H1 (cell line): ENCODE measurements at regions not wholly inside any gene's neighbourhood (a gene's known extent, or its start where the extent isn't known, plus 50 kb on each side); places are given as distances from the start of the nearest gene placed in this dataset.

Experiments used
- CTCF ChIA-PET: fragments of 300-600 bp; sonication (Branson Sonifier 250); formaldehyde crosslinking; loops from one replicate; lab custom pipeline; 2021; ENCODE audit not compliant: partially characterized antibody; lab: Charles Lee
- POLR2A ChIA-PET: fragments of 300-600 bp; sonication (Branson Sonifier 250); formaldehyde crosslinking; loops from one replicate; lab custom pipeline; 2021; ENCODE audit warnings: inconsistent platforms; ENCODE audit not compliant: partially characterized antibody; lab: Charles Lee
- DNase-seq, 2 experiments: peaks; one replicate each; pipeline versions ENCODE4 v3.0.0 to v3.0.0-alpha.2; 2010 to 2022; ENCODE audit warnings: low spot score in 2 of 2, low read depth in 1 of 2, mixed read lengths in 1 of 2
- FAIRE-seq: peaks from 2 replicates; lab custom pipeline; 2011; peaks lifted over from hg19 to GRCh38; lab: Jason Lieb, UNC
- H2AFZ ChIP-seq: 2 replicates; pipeline ENCODE4 v1.8.1; 2012; ENCODE audit warnings: low read length, inconsistent platforms
- H2AK5ac ChIP-seq: 2 replicates; pipeline ENCODE4 v1.6.1; 2013; ENCODE audit warnings: low read depth, low read length
- H2BK120ac ChIP-seq: replicated peaks from 2 replicates; pipeline ENCODE3; 2013; ENCODE audit warnings: low read depth, low read length, inconsistent platforms
- H2BK12ac ChIP-seq: 2 replicates; pipeline ENCODE4 v1.6.1; 2013; ENCODE audit warnings: low read depth, low read length
- H2BK15ac ChIP-seq: 2 replicates; pipeline ENCODE4 v1.6.1; 2013; ENCODE audit warnings: low read length
- H2BK20ac ChIP-seq: 2 replicates; pipeline ENCODE4 v1.6.1; 2013; ENCODE audit warnings: low read length
- H2BK5ac ChIP-seq: 2 replicates; pipeline ENCODE4 v1.6.1; 2013; ENCODE audit warnings: low read depth, low read length
- H3K14ac ChIP-seq: 2 replicates; pipeline ENCODE4 v1.6.1; 2013; ENCODE audit warnings: inconsistent platforms; ENCODE audit not compliant: insufficient read length
- H3K18ac ChIP-seq: 2 replicates; pipeline ENCODE4 v1.6.1; 2013; ENCODE audit warnings: low read length; ENCODE audit errors: extremely low read depth
- H3K23ac ChIP-seq: 2 replicates; pipeline ENCODE4 v1.6.1; 2013; ENCODE audit warnings: inconsistent platforms; ENCODE audit not compliant: insufficient read length
- H3K23me2 ChIP-seq: 2 replicates; pipeline ENCODE4 v1.6.1; 2013; ENCODE audit warnings: low read depth, low read length
- H3K27ac ChIP-seq: 2 replicates; pipeline ENCODE4 v1.6.1; 2011; ENCODE audit warnings: low read depth, low read length, inconsistent platforms
- H3K27me3 ChIP-seq, 4 experiments: replicated peaks in 1 of 4; 1 replicate in 1 of 4; 2 replicates in 3 of 4; pipeline versions ENCODE4 v1.6.1 to v1.8.1; 2011 to 2013; ENCODE audit warnings: low read length in 3 of 4, mild to moderate bottlenecking in 3 of 4, inconsistent platforms in 2 of 4, mixed read lengths in 2 of 4, moderate library complexity in 1 of 4; ENCODE audit not compliant: control insufficient read depth in 3 of 4, insufficient read depth in 3 of 4; ENCODE audit errors: extremely low read depth in 1 of 4
- H3K36me3 ChIP-seq, 4 experiments: 2 replicates each; pipeline versions ENCODE4 v1.6.1 to v1.8.1; 2011 to 2013; ENCODE audit warnings: mild to moderate bottlenecking in 4 of 4, low read length in 3 of 4, moderate library complexity in 2 of 4, control low read depth in 1 of 4, inconsistent platforms in 1 of 4; ENCODE audit not compliant: insufficient read depth in 4 of 4, control insufficient read depth in 2 of 4
- H3K4ac ChIP-seq: replicated peaks from 2 replicates; pipeline ENCODE3; 2013; ENCODE audit warnings: low read length, low read depth, mixed read lengths, inconsistent platforms; ENCODE audit not compliant: insufficient read length
- H3K4me1 ChIP-seq, 4 experiments: replicated peaks in 1 of 4; 1 replicate in 1 of 4; 2 replicates in 3 of 4; pipeline versions ENCODE4 v1.6.1 to v1.8.1; 2011 to 2013; ENCODE audit warnings: low read length in 3 of 4, inconsistent platforms in 2 of 4, mixed read lengths in 1 of 4; ENCODE audit not compliant: insufficient read depth in 4 of 4, control insufficient read depth in 3 of 4
- H3K4me2 ChIP-seq, 2 experiments: 2 replicates each; pipeline versions ENCODE4 v1.6.1 to v1.8.1; 2011 to 2013; ENCODE audit warnings: low read depth in 2 of 2, low read length in 2 of 2, control low read depth in 1 of 2, inconsistent platforms in 1 of 2, mild to moderate bottlenecking in 1 of 2; ENCODE audit not compliant: insufficient read depth in 1 of 2
- H3K4me3 ChIP-seq, 4 experiments: fragments of 200-600, 300-600 bp in 1 of 4; sonication (generic), shearing (Covaris generic), sonication (Bioruptor Twin) in 1 of 4; 2 replicates each; pipeline versions ENCODE4 v1.5.1 to v1.8.1; 2011 to 2016; ENCODE audit warnings: low read length in 4 of 4, low read depth in 3 of 4, control low read depth in 2 of 4, inconsistent platforms in 2 of 4, mild to moderate bottlenecking in 2 of 4, mixed read lengths in 1 of 4, moderate library complexity in 1 of 4; ENCODE audit not compliant: insufficient read depth in 2 of 4; ENCODE audit errors: extremely low read depth in 1 of 4
- H3K56ac ChIP-seq: replicated peaks from 2 replicates; pipeline ENCODE3; 2013; ENCODE audit warnings: low read depth, mild to moderate bottlenecking, mixed read lengths, low read length, inconsistent platforms; ENCODE audit not compliant: insufficient read length
- H3K79me1 ChIP-seq: 2 replicates; pipeline ENCODE4 v1.6.1; 2013; ENCODE audit warnings: low read depth, low read length, control low read depth
- H3K79me2 ChIP-seq, 2 experiments: 2 replicates each; pipeline versions ENCODE4 v1.6.1 to v1.8.1; 2012 to 2013; ENCODE audit warnings: low read length in 2 of 2, mild to moderate bottlenecking in 2 of 2, inconsistent platforms in 1 of 2; ENCODE audit not compliant: insufficient read depth in 2 of 2, control insufficient read depth in 1 of 2
- H3K9ac ChIP-seq, 4 experiments: replicated peaks in 1 of 4; 1 replicate in 1 of 4; 2 replicates in 3 of 4; pipeline versions ENCODE4 v1.6.1 to v1.8.1; 2011 to 2013; ENCODE audit warnings: low read depth in 3 of 4, low read length in 3 of 4, control low read depth in 2 of 4, mild to moderate bottlenecking in 2 of 4, moderate library complexity in 2 of 4, inconsistent platforms in 1 of 4; ENCODE audit errors: extremely low read depth in 1 of 4
- H3K9me3 ChIP-seq, 2 experiments: 2 replicates each; pipeline versions ENCODE4 v1.6.1 to v1.8.1; 2012 to 2013; ENCODE audit warnings: mild to moderate bottlenecking in 2 of 2, moderate library complexity in 2 of 2, control low read depth in 1 of 2, inconsistent platforms in 1 of 2, low read depth in 1 of 2, low read length in 1 of 2, mixed read lengths in 1 of 2; ENCODE audit not compliant: insufficient read depth in 2 of 2
- H4K20me1 ChIP-seq, 2 experiments: replicated peaks in 1 of 2; 2 replicates each; pipeline versions ENCODE3 to v1.8.1; 2011 to 2013; ENCODE audit warnings: inconsistent platforms in 2 of 2, low read length in 2 of 2, mild to moderate bottlenecking in 1 of 2; ENCODE audit not compliant: insufficient read depth in 2 of 2, control insufficient read depth in 1 of 2
- H4K5ac ChIP-seq: 2 replicates; pipeline ENCODE4 v1.6.1; 2013; ENCODE audit warnings: low read length, low read depth, mixed read lengths, inconsistent platforms; ENCODE audit not compliant: insufficient read length
- H4K8ac ChIP-seq: 2 replicates; pipeline ENCODE4 v1.8.0; 2013; ENCODE audit warnings: mild to moderate bottlenecking, moderate library complexity, low read length, inconsistent platforms; ENCODE audit not compliant: insufficient read depth; ENCODE audit errors: extremely low read depth
- H4K91ac ChIP-seq: replicated peaks from 2 replicates; pipeline ENCODE3; 2013; ENCODE audit warnings: low read length, mixed read lengths, inconsistent platforms; ENCODE audit not compliant: insufficient read length
- BCL11A ChIP-seq, 2 experiments: IDR thresholded peaks; one replicate each; pipeline ENCODE4 v1.6.1; 2011; ENCODE audit warnings: low read depth in 2 of 2, low read length in 2 of 2, mild to moderate bottlenecking in 2 of 2
- CBX8 ChIP-seq: fragments of 300-800, 300-1000 bp; sonication (generic); IDR thresholded peaks from 2 replicates; pipeline ENCODE4 v1.7.1; 2016; ENCODE audit warnings: low read depth, low read length, borderline replicate concordance
- CHD1 ChIP-seq: IDR thresholded peaks from 2 replicates; pipeline ENCODE4 v1.6.1; 2012; ENCODE audit warnings: low read depth, low read length, improper control_type of control experiment
- HDAC2 ChIP-seq, 2 experiments: fragments of 300-600 bp in 1 of 2; sonication (generic) in 1 of 2; IDR thresholded peaks; 2 replicates each; pipeline ENCODE4 v1.6.1; 2011 to 2012; ENCODE audit warnings: low read depth in 2 of 2, low read length in 2 of 2, mild to moderate bottlenecking in 2 of 2, moderate library complexity in 2 of 2, borderline replicate concordance in 1 of 2, inconsistent platforms in 1 of 2
- JUND ChIP-seq: IDR thresholded peaks from 2 replicates; pipeline ENCODE4 v1.6.1; 2011; ENCODE audit warnings: mild to moderate bottlenecking, improper control_type of control experiment, low read length
- KDM1A ChIP-seq: fragments of 200-600, 300-600 bp; sonication (generic); IDR thresholded peaks from 2 replicates; pipeline ENCODE4 v1.7.1; 2016; ENCODE audit warnings: mild to moderate bottlenecking, low read length, borderline replicate concordance
- KDM4A ChIP-seq: IDR thresholded peaks from one replicate; pipeline ENCODE4 v1.7.1; 2012; ENCODE audit warnings: low read depth, mild to moderate bottlenecking, moderate library complexity, low read length, inconsistent platforms; ENCODE audit not compliant: severe bottlenecking
- RBBP5 ChIP-seq: IDR thresholded peaks from 2 replicates; pipeline ENCODE4 v1.7.1; 2012; ENCODE audit warnings: low read depth, mild to moderate bottlenecking, inconsistent platforms, low read length, moderate library complexity, borderline replicate concordance
- RNF2 ChIP-seq: fragments of 200-900, 300-1000 bp; sonication (generic); IDR thresholded peaks from 2 replicates; pipeline ENCODE4 v1.7.1; 2016; ENCODE audit warnings: borderline replicate concordance, low read depth, mild to moderate bottlenecking, antibody characterized with exemption, low read length; ENCODE audit not compliant: poor library complexity, severe bottlenecking; ENCODE audit errors: missing control alignments
- SIX5 ChIP-seq: IDR thresholded peaks from 2 replicates; pipeline ENCODE4 v1.6.1; 2011; ENCODE audit warnings: mild to moderate bottlenecking, low read depth, low read length
- SP1 ChIP-seq: IDR thresholded peaks from 2 replicates; pipeline ENCODE4 v1.6.1; 2011; ENCODE audit warnings: low read depth, low read length
- TCF12 ChIP-seq: IDR thresholded peaks from 2 replicates; pipeline ENCODE4 v1.6.1; 2011; ENCODE audit warnings: low read depth, mild to moderate bottlenecking, low read length
- YY1 ChIP-seq: IDR thresholded peaks from 2 replicates; pipeline ENCODE4 v1.6.1; 2011; ENCODE audit warnings: low read depth, mild to moderate bottlenecking, low read length
- WGBS, 2 experiments: shearing (Covaris generic) in 1 of 2; methylation state at CpG; one replicate each; pipeline versions ENCODE4 v1.1.6 to v1.1.7; 2013 to 2015; ENCODE audit warnings: low lambda C conversion rate in 2 of 2, mixed read lengths in 2 of 2, inconsistent platforms in 1 of 2, low coverage in 1 of 2, missing lambda C conversion rate in 1 of 2; ENCODE audit not compliant: insufficient replicate concordance in 2 of 2, insufficient coverage in 1 of 2, insufficient read length in 1 of 2; ENCODE audit errors: extremely low coverage in 1 of 2, missing lambda C conversion rate in 1 of 2; 5-methylcytosine and 5-hydroxymethylcytosine counted together
- TF ChIP-seq, protein P1 (sequence below): IDR thresholded peaks from 2 replicates; pipeline ENCODE4 v1.6.1; 2012; ENCODE audit warnings: inconsistent platforms

DNA sequence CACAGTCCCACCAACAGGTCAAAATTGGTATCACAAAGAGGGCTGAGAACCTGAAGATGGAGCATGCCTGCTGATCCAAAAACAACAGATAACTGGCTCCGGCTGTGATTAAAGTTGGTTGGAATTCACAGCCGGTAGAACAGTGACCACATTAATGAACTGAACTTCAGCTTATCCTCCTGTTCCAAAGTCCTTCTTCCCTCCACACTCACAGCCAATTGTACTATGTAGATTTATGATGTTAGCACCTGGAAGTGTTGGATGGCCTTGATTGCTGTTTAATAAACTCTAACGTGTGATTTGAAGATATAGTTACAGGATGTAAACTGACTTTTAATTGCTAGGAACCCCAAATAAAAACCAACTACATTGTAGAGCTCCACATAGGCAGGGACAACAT is 367.3 kb upstream of the FRG2C start:
- Histone ChIP-seq H3K23ac (no peak overlapping the region), H2BK12ac (no peak overlapping the region), H3K36me3 (no peaks in the 10 kb centered on the region), H4K8ac (no peak overlapping the region), H4K91ac (no peak overlapping the region), H2BK15ac (no peak overlapping the region), H3K4ac (no peak overlapping the region), H3K23me2 (no peaks in the 10 kb centered on the region), H2BK120ac (no peak overlapping the region), H3K9me3 (no peaks in the 10 kb centered on the region), H3K27ac (no peak overlapping the region), H2AK5ac (no peak overlapping the region), H2AFZ (no peak overlapping the region), H4K5ac (no peak overlapping the region), H3K4me1 (no peaks in the 10 kb centered on the region), H3K79me1 (no peaks in the 10 kb centered on the region), H3K79me2 (no peaks in the 10 kb centered on the region), H3K18ac (no peak overlapping the region), H3K9ac (no peak overlapping the region), H3K14ac (no peak overlapping the region), H2BK5ac (no peak overlapping the region), H3K27me3 (no peaks in the 10 kb centered on the region), H3K56ac (no peak overlapping the region), H3K4me2 (no peak overlapping the region), H3K4me3 (no peak overlapping the region), H4K20me1 (no peaks in the 10 kb centered on the region), H2BK20ac (no peak overlapping the region)
- DNase-seq (no peak), FAIRE-seq (no peak)
- ChIA-PET POLR2A (no interaction called here), CTCF (interaction anchor here (0.7 to 3.1 kb wide), 7 partner anchors 14 to 132 kb away, joined by 3 to 11 read pairs (median 6); no protein-coding TSS in a partner anchor)
- WGBS, 2 experiments: 88% methylated on average over 3 of the region's 3 CpGs; no CpG with 5 or more reads in 1 of the 2 experiments
- TF ChIP-seq, protein P1, sequence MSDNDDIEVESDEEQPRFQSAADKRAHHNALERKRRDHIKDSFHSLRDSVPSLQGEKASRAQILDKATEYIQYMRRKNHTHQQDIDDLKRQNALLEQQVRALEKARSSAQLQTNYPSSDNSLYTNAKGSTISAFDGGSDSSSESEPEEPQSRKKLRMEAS: no peak
- no peak for TF ChIP-seq RBBP5
- no peak for TF ChIP-seq SP1
- TF ChIP-seq CHD1: no peak
- TF ChIP-seq TCF12: no peak
- no peak for TF ChIP-seq CBX8
- TF ChIP-seq HDAC2 (IDR thresholded peaks at IDR 0.05; ENCODE audit: borderline replicate concordance in 1 of 2, low read depth in 2 of 2, low read length in 2 of 2): no peak
- TF ChIP-seq KDM1A: no peak
- TF ChIP-seq SIX5: no peak
- TF ChIP-seq RNF2: no peak
- no peak for TF ChIP-seq KDM4A
- TF ChIP-seq YY1: no peak
- no peak for TF ChIP-seq JUND
- no peak for TF ChIP-seq BCL11A (IDR thresholded peaks at IDR 0.05; ENCODE audit: low read depth in 2 of 2, low read length in 2 of 2)
